ENCODE measurements at regions not wholly inside any gene's neighbourhood (a gene's known extent, or its start where the extent isn't known, plus 50 kb on each side); places are given as distances from the start of the nearest gene placed in this dataset.
"Not testable (repeated sequence)": the region's sequence is repeated elsewhere in the genome, so short reads cannot be mapped to it uniquely, and the experiment has no call there.

DNA sequence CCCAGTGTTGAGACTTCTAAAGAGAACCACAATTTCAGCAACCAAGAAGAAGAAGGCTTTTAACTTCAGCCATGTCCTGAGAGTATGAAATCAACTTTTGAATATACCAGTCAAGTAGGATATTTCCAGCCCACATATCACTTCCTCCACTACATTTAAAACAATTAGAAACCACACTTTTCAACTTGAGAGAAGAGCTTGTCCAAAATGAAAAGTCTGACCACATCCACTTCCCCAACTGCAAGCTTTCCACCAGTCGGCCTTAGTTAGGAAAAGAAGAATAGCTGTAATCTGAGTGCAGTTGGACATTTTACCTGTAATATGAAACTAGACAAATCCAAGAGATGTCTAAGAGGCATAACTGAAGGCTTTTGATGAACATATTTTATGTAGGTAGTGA, 101.9 kb upstream of the SLC7A11 start:
- Mint-ChIP-seq H3K9me3 (no peaks in the 10 kb centered on the region), H3K4me1 (peaks cover 13% of the 10 kb centered on the region), H3K27ac (no peak overlapping the region), H3K36me3 (ENCODE audit: low read depth) (no peaks in the 10 kb centered on the region), H3K27me3 (no peaks in the 10 kb centered on the region), H3K4me3 (no peak overlapping the region)
- no peak for DNase-seq
- CTCF ChIA-PET, result no interaction called here
- POLR2A ChIA-PET, result no interaction called here
- no peak for ATAC-seq (ENCODE audit: low read depth)
- intact Hi-C loops (cut with micrococcal nuclease), result no loop called here
- TF ChIP-seq, protein P1, sequence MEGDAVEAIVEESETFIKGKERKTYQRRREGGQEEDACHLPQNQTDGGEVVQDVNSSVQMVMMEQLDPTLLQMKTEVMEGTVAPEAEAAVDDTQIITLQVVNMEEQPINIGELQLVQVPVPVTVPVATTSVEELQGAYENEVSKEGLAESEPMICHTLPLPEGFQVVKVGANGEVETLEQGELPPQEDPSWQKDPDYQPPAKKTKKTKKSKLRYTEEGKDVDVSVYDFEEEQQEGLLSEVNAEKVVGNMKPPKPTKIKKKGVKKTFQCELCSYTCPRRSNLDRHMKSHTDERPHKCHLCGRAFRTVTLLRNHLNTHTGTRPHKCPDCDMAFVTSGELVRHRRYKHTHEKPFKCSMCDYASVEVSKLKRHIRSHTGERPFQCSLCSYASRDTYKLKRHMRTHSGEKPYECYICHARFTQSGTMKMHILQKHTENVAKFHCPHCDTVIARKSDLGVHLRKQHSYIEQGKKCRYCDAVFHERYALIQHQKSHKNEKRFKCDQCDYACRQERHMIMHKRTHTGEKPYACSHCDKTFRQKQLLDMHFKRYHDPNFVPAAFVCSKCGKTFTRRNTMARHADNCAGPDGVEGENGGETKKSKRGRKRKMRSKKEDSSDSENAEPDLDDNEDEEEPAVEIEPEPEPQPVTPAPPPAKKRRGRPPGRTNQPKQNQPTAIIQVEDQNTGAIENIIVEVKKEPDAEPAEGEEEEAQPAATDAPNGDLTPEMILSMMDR (IDR thresholded peaks at IDR 0.05), result no peak

- Mint-ChIP-seq H3K27ac (no peak overlapping the region), H3K27me3 (no peaks in the 10 kb centered on the region), H3K4me1 (peaks cover 13% of the 10 kb centered on the region), H3K4me3 (no peak overlapping the region), H3K9me3 (no peaks in the 10 kb centered on the region), H3K36me3 (ENCODE audit: low read depth) (no peaks in the 10 kb centered on the region)
- intact Hi-C loops (cut with micrococcal nuclease), result no loop called here
- DNase-seq, result no peak
- ChIA-PET CTCF (no interaction called here), POLR2A (no interaction called here)
- ATAC-seq (ENCODE audit: low read depth), result peak; percentile 64
- TF ChIP-seq, protein P1 (IDR thresholded peaks at IDR 0.05), result no peak
Observed at GRCh38 chr4:138341739-138342415, 99.7 kb upstream of the SLC7A11 start.

GRCh38 chr4:138338840-138339239, 96.7 kb upstream of the SLC7A11 start:
- Mint-ChIP-seq H3K4me1 (peaks cover 10% of the 10 kb centered on the region), H3K4me3 (no peak overlapping the region), H3K9me3 (no peaks in the 10 kb centered on the region), H3K36me3 (ENCODE audit: low read depth) (no peaks in the 10 kb centered on the region), H3K27me3 (no peaks in the 10 kb centered on the region), H3K27ac (no peak overlapping the region)
- intact Hi-C loops (cut with micrococcal nuclease), result no loop called here
- no peak for ATAC-seq (ENCODE audit: low read depth)
- CTCF ChIA-PET, result no interaction called here
- POLR2A ChIA-PET, result no interaction called here
- TF ChIP-seq, protein P1 (IDR thresholded peaks at IDR 0.05), result no peak
- no peak for DNase-seq

- H3K9me3 Mint-ChIP-seq; H3K4me1 Mint-ChIP-seq; CTCF ChIA-PET; H3K27ac Mint-ChIP-seq; H3K27me3 Mint-ChIP-seq; ATAC-seq (ENCODE audit: low read depth); intact Hi-C loops (cut with micrococcal nuclease); H3K36me3 Mint-ChIP-seq (ENCODE audit: low read depth); H3K4me3 Mint-ChIP-seq; DNase-seq; POLR2A ChIA-PET: not testable (repeated sequence)
Observed at GRCh38 chr4:138338222-138338621, 96.1 kb upstream of the SLC7A11 start.

DNA sequence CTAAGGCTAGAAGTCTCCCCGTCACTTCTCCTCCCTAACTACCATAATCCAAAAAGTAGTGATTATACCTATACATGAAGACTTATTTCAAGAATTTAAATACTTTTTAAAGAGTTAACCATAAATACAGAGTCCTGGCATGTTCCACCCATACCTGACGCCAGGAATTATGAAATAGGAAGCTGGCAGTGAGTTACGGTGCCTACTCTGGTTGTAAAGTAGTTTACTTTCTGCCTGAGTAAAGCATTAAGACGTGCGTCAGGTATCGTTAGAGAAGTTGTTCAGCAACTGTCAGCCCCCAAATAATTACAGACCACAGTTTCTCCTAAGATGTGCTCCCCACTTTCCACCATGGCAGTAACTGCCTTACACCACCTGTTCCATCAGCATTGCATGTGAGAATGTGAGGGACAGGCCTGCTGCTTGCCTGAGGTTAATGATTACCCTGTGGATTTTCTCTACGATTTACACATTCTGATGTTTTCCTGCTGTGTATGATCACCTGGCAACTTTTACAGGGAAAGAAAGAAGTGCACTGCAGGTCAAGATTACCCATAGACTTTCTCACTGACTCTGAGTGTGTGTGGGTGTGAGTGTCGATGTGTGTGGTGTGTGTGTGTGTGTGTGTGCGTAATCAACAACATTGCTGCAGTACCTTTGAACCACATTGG, 92.3 kb upstream of the SLC7A11 start:
- H3K9me3 Mint-ChIP-seq, result peaks cover 2% of the 10 kb centered on the region
- ChIA-PET POLR2A (no interaction called here), CTCF (no interaction called here)
- TF ChIP-seq, protein P1 (IDR thresholded peaks at IDR 0.05), result no peak
- H3K27ac Mint-ChIP-seq, result no peak overlapping the region
- H3K27me3 Mint-ChIP-seq, result no peaks in the 10 kb centered on the region
- no peaks in the 10 kb centered on the region for H3K36me3 Mint-ChIP-seq (ENCODE audit: low read depth)
- ATAC-seq (ENCODE audit: low read depth) (no peak), DNase-seq (no peak)
- no peaks in the 10 kb centered on the region for H3K4me1 Mint-ChIP-seq
- intact Hi-C loops (cut with micrococcal nuclease), result no loop called here
- H3K4me3 Mint-ChIP-seq, result no peak overlapping the region

GRCh38 chr4:138332415-138332814, 90.3 kb upstream of the SLC7A11 start:
- H3K9me3 Mint-ChIP-seq; H3K36me3 Mint-ChIP-seq (ENCODE audit: low read depth); H3K27ac Mint-ChIP-seq; H3K4me3 Mint-ChIP-seq; POLR2A ChIA-PET; H3K27me3 Mint-ChIP-seq; DNase-seq; intact Hi-C loops (cut with micrococcal nuclease); ATAC-seq (ENCODE audit: low read depth); H3K4me1 Mint-ChIP-seq; CTCF ChIA-PET: not testable (repeated sequence)

All from activated B cell treated with CpG ODN at 0.5 μM for 24 hours (primary cell).